ENCODE measurements at regions not wholly inside any gene's neighbourhood (a gene's known extent, or its start where the extent isn't known, plus 50 kb on each side); places are given as distances from the start of the nearest gene placed in this dataset.

DNA sequence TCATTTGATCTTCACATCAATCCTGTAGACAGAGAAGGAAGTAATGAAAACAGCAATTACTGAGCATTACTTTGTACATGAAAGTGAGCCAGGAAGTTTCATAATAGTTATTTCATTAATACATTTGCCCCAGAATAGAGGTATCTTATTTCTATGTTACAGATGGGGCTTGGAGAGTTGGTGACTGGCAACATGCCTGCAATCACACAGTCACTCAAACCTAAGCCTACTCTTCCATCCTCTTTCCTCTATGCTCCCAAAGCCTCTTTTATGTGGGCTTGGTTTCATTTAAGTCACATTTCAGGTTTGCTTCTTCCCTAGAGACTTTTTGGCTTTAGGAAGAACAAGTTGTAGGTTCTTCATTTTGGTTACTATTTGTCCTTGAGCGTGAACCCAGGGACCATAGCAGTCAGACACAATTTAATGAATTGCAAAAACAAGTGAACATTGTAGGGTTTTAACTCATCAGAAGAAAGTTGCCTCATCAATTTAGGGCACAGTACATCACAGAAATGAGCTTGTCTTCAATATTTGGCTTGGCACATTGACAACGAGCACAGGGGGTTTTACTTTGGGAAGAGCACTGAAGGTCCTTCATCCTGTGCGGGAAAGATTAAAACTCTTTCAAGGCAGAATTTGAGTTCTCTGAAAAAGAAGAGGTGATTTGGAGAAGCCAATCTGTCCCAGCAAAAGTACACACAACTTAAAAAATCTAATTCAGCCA lies 381.1 kb downstream of the TMEM38B start:
- Histone ChIP-seq H3K4me2 (no peak overlapping the region), H3K79me2 (ENCODE audit: insufficient read depth, low read depth) (no peaks in the 10 kb centered on the region), H3K27me3 (ENCODE audit: insufficient read depth, low read depth) (no peaks in the 10 kb centered on the region), H2AFZ (ENCODE audit: low read depth) (no peak overlapping the region), H3K9ac (no peak overlapping the region), H3K4me1 (ENCODE audit: low read depth, poor library complexity, severe bottlenecking) (peaks cover 17% of the 10 kb centered on the region), H3K4me3 (IDR thresholded peaks at IDR 0.05; ENCODE audit: insufficient read depth, low read depth, low read length) (no peak overlapping the region), H3K27ac (no peak overlapping the region), H3K36me3 (ENCODE audit: insufficient read depth) (no peaks in the 10 kb centered on the region), H4K20me1 (ENCODE audit: insufficient read depth) (no peaks in the 10 kb centered on the region)
- TF ChIP-seq, protein P1, sequence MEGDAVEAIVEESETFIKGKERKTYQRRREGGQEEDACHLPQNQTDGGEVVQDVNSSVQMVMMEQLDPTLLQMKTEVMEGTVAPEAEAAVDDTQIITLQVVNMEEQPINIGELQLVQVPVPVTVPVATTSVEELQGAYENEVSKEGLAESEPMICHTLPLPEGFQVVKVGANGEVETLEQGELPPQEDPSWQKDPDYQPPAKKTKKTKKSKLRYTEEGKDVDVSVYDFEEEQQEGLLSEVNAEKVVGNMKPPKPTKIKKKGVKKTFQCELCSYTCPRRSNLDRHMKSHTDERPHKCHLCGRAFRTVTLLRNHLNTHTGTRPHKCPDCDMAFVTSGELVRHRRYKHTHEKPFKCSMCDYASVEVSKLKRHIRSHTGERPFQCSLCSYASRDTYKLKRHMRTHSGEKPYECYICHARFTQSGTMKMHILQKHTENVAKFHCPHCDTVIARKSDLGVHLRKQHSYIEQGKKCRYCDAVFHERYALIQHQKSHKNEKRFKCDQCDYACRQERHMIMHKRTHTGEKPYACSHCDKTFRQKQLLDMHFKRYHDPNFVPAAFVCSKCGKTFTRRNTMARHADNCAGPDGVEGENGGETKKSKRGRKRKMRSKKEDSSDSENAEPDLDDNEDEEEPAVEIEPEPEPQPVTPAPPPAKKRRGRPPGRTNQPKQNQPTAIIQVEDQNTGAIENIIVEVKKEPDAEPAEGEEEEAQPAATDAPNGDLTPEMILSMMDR (conservative IDR thresholded peaks at IDR 0.05; ENCODE audit: low read depth, low read length): no peak

DNA sequence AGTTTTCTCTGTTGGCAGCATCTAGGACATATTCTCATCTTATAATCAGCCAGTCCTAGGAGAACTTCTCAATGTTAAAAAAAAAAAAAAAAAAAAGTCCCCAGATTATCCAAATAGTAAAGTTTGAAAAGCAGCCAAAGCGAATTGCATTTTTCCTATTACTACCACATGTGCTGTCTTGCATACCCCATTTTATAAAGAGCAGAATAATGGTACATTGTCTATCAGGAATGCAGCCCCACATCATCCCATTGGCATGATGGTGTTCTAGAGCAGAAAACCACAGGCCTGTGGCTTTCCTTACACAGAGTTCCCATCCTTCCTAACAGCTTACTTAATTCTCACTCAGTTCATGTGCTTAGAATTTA lies 381.6 kb downstream of the TMEM38B start:
- Histone ChIP-seq H3K27me3 (ENCODE audit: insufficient read depth, low read depth) (no peaks in the 10 kb centered on the region), H3K36me3 (ENCODE audit: insufficient read depth) (no peaks in the 10 kb centered on the region), H3K4me3 (IDR thresholded peaks at IDR 0.05; ENCODE audit: insufficient read depth, low read depth, low read length) (no peak overlapping the region), H3K4me2 (no peak overlapping the region), H3K9ac (no peak overlapping the region), H3K79me2 (ENCODE audit: insufficient read depth, low read depth) (no peaks in the 10 kb centered on the region), H3K27ac (no peak overlapping the region), H2AFZ (ENCODE audit: low read depth) (no peak overlapping the region), H3K4me1 (ENCODE audit: low read depth, poor library complexity, severe bottlenecking) (peaks cover 17% of the 10 kb centered on the region), H4K20me1 (ENCODE audit: insufficient read depth) (no peaks in the 10 kb centered on the region)
- TF ChIP-seq, protein P1 (conservative IDR thresholded peaks at IDR 0.05; ENCODE audit: low read depth, low read length): no peak

DNA sequence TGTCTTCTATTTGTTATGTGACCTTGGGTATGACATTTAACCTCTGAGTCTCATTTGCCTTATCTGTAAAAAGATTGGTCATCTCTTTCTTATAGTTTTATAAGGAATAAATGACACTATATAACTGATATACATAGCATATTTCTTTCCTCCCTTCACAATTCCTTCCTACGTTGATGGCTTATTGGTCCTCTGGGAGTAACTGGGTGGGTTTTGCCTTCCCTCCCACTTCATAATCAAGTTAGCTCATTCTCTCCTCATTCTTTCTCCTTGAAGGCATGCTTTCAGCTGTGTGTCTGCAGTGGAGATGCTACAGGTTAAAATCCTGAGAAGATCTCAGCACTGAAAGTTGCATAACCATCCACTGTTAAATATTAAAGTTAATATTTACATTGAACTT lies 382.4 kb downstream of the TMEM38B start:
- Histone ChIP-seq H3K27me3 (ENCODE audit: insufficient read depth, low read depth) (no peaks in the 10 kb centered on the region), H2AFZ (ENCODE audit: low read depth) (no peak overlapping the region), H3K4me2 (no peak overlapping the region), H3K4me1 (ENCODE audit: low read depth, poor library complexity, severe bottlenecking) (peaks cover 12% of the 10 kb centered on the region), H3K36me3 (ENCODE audit: insufficient read depth) (no peaks in the 10 kb centered on the region), H3K27ac (no peak overlapping the region), H4K20me1 (ENCODE audit: insufficient read depth) (no peaks in the 10 kb centered on the region), H3K79me2 (ENCODE audit: insufficient read depth, low read depth) (no peaks in the 10 kb centered on the region), H3K4me3 (IDR thresholded peaks at IDR 0.05; ENCODE audit: insufficient read depth, low read depth, low read length) (no peak overlapping the region), H3K9ac (no peak overlapping the region)
- TF ChIP-seq, protein P1 (conservative IDR thresholded peaks at IDR 0.05; ENCODE audit: low read depth, low read length): no peak

DNA sequence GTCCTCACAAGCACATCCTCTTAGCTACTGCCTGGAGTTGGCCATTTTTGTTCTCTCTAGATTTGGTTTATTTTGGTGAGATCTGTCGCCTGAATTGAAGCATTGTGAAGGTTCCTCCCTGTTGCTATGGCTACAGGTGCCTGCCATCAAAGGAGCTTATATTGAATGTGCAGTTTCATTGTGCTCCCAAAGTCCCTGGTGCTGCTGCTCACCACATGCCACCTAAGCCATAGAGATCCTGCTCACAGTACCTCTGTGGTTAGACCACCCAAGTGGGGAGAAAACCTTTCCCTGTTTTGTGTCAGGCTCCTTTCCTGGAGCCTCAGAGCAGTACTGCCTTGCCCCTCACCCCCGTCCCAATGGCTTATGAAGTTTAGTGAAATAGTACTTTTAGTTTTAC lies 383.4 kb downstream of the TMEM38B start:
- Histone ChIP-seq H3K4me1 (ENCODE audit: low read depth, poor library complexity, severe bottlenecking) (peaks cover 3% of the 10 kb centered on the region), H3K79me2 (ENCODE audit: insufficient read depth, low read depth) (no peaks in the 10 kb centered on the region), H4K20me1 (ENCODE audit: insufficient read depth) (no peaks in the 10 kb centered on the region), H3K27me3 (ENCODE audit: insufficient read depth, low read depth) (no peaks in the 10 kb centered on the region), H3K4me3 (IDR thresholded peaks at IDR 0.05; ENCODE audit: insufficient read depth, low read depth, low read length) (no peak overlapping the region), H3K4me2 (no peak overlapping the region), H2AFZ (ENCODE audit: low read depth) (no peak overlapping the region), H3K36me3 (ENCODE audit: insufficient read depth) (no peaks in the 10 kb centered on the region), H3K27ac (no peak overlapping the region), H3K9ac (no peak overlapping the region)
- TF ChIP-seq, protein P1 (conservative IDR thresholded peaks at IDR 0.05; ENCODE audit: low read depth, low read length): no peak

Data from KMS-11 (cell line).